ENCODE measurements at regions not wholly inside any gene's neighbourhood (a gene's known extent, or its start where the extent isn't known, plus 50 kb on each side); places are given as distances from the start of the nearest gene placed in this dataset.

DNA sequence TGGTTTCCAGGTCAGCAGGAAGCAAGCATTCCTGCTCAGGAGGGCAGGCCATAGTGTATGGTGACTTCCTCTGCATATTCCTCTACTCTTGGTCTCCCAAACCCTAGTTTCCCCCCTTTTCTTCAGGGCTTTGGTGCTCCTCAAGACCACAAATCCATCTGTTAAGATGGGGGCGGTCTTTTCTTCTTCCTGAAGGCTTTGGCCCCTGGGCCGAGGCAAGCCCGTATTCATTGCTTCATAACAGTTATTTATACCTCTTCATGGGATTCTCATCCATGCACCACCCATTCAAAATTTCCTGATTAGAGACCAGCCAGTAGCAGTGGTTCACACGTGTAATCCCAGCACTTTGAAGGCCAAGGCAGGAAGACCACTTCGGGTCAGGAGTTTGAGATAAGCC is 62.1 kb upstream of the IL12A start:
- H3K27me3 ChIP-seq (ENCODE audit: control insufficient read depth in 3 of 3, insufficient read depth in 3 of 3, low read length in 2 of 3): no peaks in the 10 kb centered on the region
- no peaks in the 10 kb centered on the region for H3K9me3 ChIP-seq (ENCODE audit: control insufficient read depth in 4 of 4, insufficient read depth in 3 of 4, low read length in 3 of 4)
- WGBS, 2 donors: 88% methylated on average over 5 of the region's 5 CpGs

DNA sequence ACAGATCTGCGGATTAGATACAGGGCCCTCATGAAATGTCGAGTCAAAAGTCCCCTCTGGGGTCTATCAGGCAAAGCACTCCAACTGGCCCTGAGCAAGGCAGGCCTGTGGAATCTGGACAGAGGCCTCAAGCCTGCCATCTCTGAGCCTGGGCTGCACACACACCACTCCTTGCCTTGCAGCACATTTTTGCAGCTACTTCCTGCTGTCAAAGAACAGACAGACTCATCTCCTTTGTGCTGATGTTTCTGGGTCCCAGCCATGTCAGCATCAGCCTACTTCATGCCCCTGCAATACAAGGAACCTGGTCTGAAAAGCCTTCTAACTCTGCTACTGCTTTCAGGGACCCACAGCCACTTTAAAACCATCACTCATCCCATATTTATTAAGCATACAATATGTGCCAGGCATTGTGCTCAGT is 60.6 kb upstream of the IL12A start:
- WGBS, 2 donors: 74 to 88% methylated on average over 2 of the region's 2 CpGs
- Histone ChIP-seq H3K27me3 (ENCODE audit: control insufficient read depth in 3 of 3, insufficient read depth in 3 of 3, low read length in 2 of 3) (no peaks in the 10 kb centered on the region), H3K36me3 (ENCODE audit: control insufficient read depth in 4 of 4, insufficient read depth in 4 of 4, low read length in 4 of 4) (no peaks in the 10 kb centered on the region), H3K4me3 (no peak overlapping the region), H3K27ac (ENCODE audit: low read depth in 1 of 2, low read length in 1 of 2) (no peak overlapping the region), H3K4me1 (ENCODE audit: control insufficient read depth in 5 of 5, insufficient read depth in 5 of 5, low read length in 5 of 5) (no peaks in the 10 kb centered on the region), H3K9ac (ENCODE audit: insufficient read depth in 1 of 2, low read length in 2 of 2) (no peak overlapping the region), H3K9me3 (ENCODE audit: control insufficient read depth in 4 of 4, insufficient read depth in 3 of 4, low read length in 3 of 4) (no peaks in the 10 kb centered on the region)
- no peak for DNase-seq
- TF ChIP-seq, protein P1, sequence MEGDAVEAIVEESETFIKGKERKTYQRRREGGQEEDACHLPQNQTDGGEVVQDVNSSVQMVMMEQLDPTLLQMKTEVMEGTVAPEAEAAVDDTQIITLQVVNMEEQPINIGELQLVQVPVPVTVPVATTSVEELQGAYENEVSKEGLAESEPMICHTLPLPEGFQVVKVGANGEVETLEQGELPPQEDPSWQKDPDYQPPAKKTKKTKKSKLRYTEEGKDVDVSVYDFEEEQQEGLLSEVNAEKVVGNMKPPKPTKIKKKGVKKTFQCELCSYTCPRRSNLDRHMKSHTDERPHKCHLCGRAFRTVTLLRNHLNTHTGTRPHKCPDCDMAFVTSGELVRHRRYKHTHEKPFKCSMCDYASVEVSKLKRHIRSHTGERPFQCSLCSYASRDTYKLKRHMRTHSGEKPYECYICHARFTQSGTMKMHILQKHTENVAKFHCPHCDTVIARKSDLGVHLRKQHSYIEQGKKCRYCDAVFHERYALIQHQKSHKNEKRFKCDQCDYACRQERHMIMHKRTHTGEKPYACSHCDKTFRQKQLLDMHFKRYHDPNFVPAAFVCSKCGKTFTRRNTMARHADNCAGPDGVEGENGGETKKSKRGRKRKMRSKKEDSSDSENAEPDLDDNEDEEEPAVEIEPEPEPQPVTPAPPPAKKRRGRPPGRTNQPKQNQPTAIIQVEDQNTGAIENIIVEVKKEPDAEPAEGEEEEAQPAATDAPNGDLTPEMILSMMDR (IDR thresholded peaks at IDR 0.05; ENCODE audit: control extremely low read depth, extremely low read depth): no peak
- ATAC-seq (ENCODE audit: insufficient read depth, low FRiP score): no peak

More for the DNA sequence above, 62.1 kb upstream of the IL12A start:
- no peak for ATAC-seq (ENCODE audit: insufficient read depth, low FRiP score)
- Histone ChIP-seq H3K4me3 (no peak overlapping the region), H3K27ac (ENCODE audit: low read depth in 1 of 2, low read length in 1 of 2) (no peak overlapping the region), H3K4me1 (ENCODE audit: control insufficient read depth in 5 of 5, insufficient read depth in 5 of 5, low read length in 5 of 5) (no peaks in the 10 kb centered on the region), H3K9ac (ENCODE audit: insufficient read depth in 1 of 2, low read length in 2 of 2) (no peak overlapping the region), H3K36me3 (ENCODE audit: control insufficient read depth in 4 of 4, insufficient read depth in 4 of 4, low read length in 4 of 4) (no peaks in the 10 kb centered on the region)
- TF ChIP-seq, protein P1 (IDR thresholded peaks at IDR 0.05; ENCODE audit: control extremely low read depth, extremely low read depth): no peak
- no peak for DNase-seq

DNA sequence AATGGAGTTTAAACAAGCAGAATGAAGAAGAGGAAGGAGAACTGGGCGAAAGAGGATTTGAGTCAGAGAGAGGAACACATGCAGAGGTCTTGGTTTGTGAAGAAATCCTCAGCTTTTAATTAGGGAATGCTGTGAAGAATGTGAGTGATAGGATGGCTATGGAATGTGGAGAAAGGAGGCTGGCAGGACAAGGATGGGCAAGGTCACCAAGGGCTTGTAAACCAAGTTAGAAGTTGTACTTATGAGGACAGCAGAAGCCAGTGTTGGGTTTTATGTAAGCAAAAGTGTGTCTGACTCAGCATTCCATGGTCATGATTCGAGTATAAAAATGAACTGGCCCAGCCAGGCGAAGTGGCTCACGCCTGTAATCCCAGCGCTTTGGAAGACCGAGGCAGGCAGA is 60.0 kb upstream of the IL12A start:
- ATAC-seq (ENCODE audit: insufficient read depth, low FRiP score) (no peak), DNase-seq (no peak)
- peaks cover 0 to under 1% (median under 1%) of the 10 kb centered on the region in 4 donors for H3K9me3 ChIP-seq (ENCODE audit: control insufficient read depth in 4 of 4, insufficient read depth in 3 of 4, low read length in 3 of 4)
- no peaks in the 10 kb centered on the region for H3K27me3 ChIP-seq (ENCODE audit: control insufficient read depth in 3 of 3, insufficient read depth in 3 of 3, low read length in 2 of 3)
- no peak overlapping the region for H3K27ac ChIP-seq (ENCODE audit: low read depth in 1 of 2, low read length in 1 of 2)
- no peaks in the 10 kb centered on the region for H3K4me1 ChIP-seq (ENCODE audit: control insufficient read depth in 5 of 5, insufficient read depth in 5 of 5, low read length in 5 of 5)
- H3K4me3 ChIP-seq: no peak overlapping the region
- 86% methylated on average over 6 of the region's 6 CpGs for WGBS, 2 donors
- H3K9ac ChIP-seq (ENCODE audit: insufficient read depth in 1 of 2, low read length in 2 of 2): no peak overlapping the region
- TF ChIP-seq, protein P1 (IDR thresholded peaks at IDR 0.05; ENCODE audit: control extremely low read depth, extremely low read depth): no peak
- H3K36me3 ChIP-seq (ENCODE audit: control insufficient read depth in 4 of 4, insufficient read depth in 4 of 4, low read length in 4 of 4): no peaks in the 10 kb centered on the region
